H1 (cell line): ENCODE measurements at regions not wholly inside any gene's neighbourhood (a gene's known extent, or its start where the extent isn't known, plus 50 kb on each side); places are given as distances from the start of the nearest gene placed in this dataset.
A peak's percentile ranks its signal among the peaks of the same experiment; 100 is the strongest.

Source experiments
- CTCF ChIA-PET: fragments of 300-600 bp; sonication (Branson Sonifier 250); formaldehyde crosslinking; loops from one replicate; lab custom pipeline; 2021; ENCODE audit not compliant: partially characterized antibody; lab: Charles Lee
- POLR2A ChIA-PET: fragments of 300-600 bp; sonication (Branson Sonifier 250); formaldehyde crosslinking; loops from one replicate; lab custom pipeline; 2021; ENCODE audit warnings: inconsistent platforms; ENCODE audit not compliant: partially characterized antibody; lab: Charles Lee
- DNase-seq, 2 experiments: peaks; one replicate each; pipeline versions ENCODE4 v3.0.0 to v3.0.0-alpha.2; 2010 to 2022; ENCODE audit warnings: low spot score in 2 of 2, low read depth in 1 of 2, mixed read lengths in 1 of 2
- FAIRE-seq: peaks from 2 replicates; lab custom pipeline; 2011; peaks lifted over from hg19 to GRCh38; lab: Jason Lieb, UNC
- H2AFZ ChIP-seq: 2 replicates; pipeline ENCODE4 v1.8.1; 2012; ENCODE audit warnings: low read length, inconsistent platforms
- H2AK5ac ChIP-seq: 2 replicates; pipeline ENCODE4 v1.6.1; 2013; ENCODE audit warnings: low read depth, low read length
- H2BK120ac ChIP-seq: replicated peaks from 2 replicates; pipeline ENCODE3; 2013; ENCODE audit warnings: low read depth, low read length, inconsistent platforms
- H2BK12ac ChIP-seq: 2 replicates; pipeline ENCODE4 v1.6.1; 2013; ENCODE audit warnings: low read depth, low read length
- H2BK15ac ChIP-seq: 2 replicates; pipeline ENCODE4 v1.6.1; 2013; ENCODE audit warnings: low read length
- H2BK20ac ChIP-seq: 2 replicates; pipeline ENCODE4 v1.6.1; 2013; ENCODE audit warnings: low read length
- H2BK5ac ChIP-seq: 2 replicates; pipeline ENCODE4 v1.6.1; 2013; ENCODE audit warnings: low read depth, low read length
- H3K14ac ChIP-seq: 2 replicates; pipeline ENCODE4 v1.6.1; 2013; ENCODE audit warnings: inconsistent platforms; ENCODE audit not compliant: insufficient read length
- H3K18ac ChIP-seq: 2 replicates; pipeline ENCODE4 v1.6.1; 2013; ENCODE audit warnings: low read length; ENCODE audit errors: extremely low read depth
- H3K23ac ChIP-seq: 2 replicates; pipeline ENCODE4 v1.6.1; 2013; ENCODE audit warnings: inconsistent platforms; ENCODE audit not compliant: insufficient read length
- H3K23me2 ChIP-seq: 2 replicates; pipeline ENCODE4 v1.6.1; 2013; ENCODE audit warnings: low read depth, low read length
- H3K27ac ChIP-seq: 2 replicates; pipeline ENCODE4 v1.6.1; 2011; ENCODE audit warnings: low read depth, low read length, inconsistent platforms
- H3K27me3 ChIP-seq, 4 experiments: replicated peaks in 1 of 4; 1 replicate in 1 of 4; 2 replicates in 3 of 4; pipeline versions ENCODE4 v1.6.1 to v1.8.1; 2011 to 2013; ENCODE audit warnings: low read length in 3 of 4, mild to moderate bottlenecking in 3 of 4, inconsistent platforms in 2 of 4, mixed read lengths in 2 of 4, moderate library complexity in 1 of 4; ENCODE audit not compliant: control insufficient read depth in 3 of 4, insufficient read depth in 3 of 4; ENCODE audit errors: extremely low read depth in 1 of 4
- H3K36me3 ChIP-seq, 4 experiments: 2 replicates each; pipeline versions ENCODE4 v1.6.1 to v1.8.1; 2011 to 2013; ENCODE audit warnings: mild to moderate bottlenecking in 4 of 4, low read length in 3 of 4, moderate library complexity in 2 of 4, control low read depth in 1 of 4, inconsistent platforms in 1 of 4; ENCODE audit not compliant: insufficient read depth in 4 of 4, control insufficient read depth in 2 of 4
- H3K4ac ChIP-seq: replicated peaks from 2 replicates; pipeline ENCODE3; 2013; ENCODE audit warnings: low read length, low read depth, mixed read lengths, inconsistent platforms; ENCODE audit not compliant: insufficient read length
- H3K4me1 ChIP-seq, 4 experiments: replicated peaks in 1 of 4; 1 replicate in 1 of 4; 2 replicates in 3 of 4; pipeline versions ENCODE4 v1.6.1 to v1.8.1; 2011 to 2013; ENCODE audit warnings: low read length in 3 of 4, inconsistent platforms in 2 of 4, mixed read lengths in 1 of 4; ENCODE audit not compliant: insufficient read depth in 4 of 4, control insufficient read depth in 3 of 4
- H3K4me2 ChIP-seq, 2 experiments: 2 replicates each; pipeline versions ENCODE4 v1.6.1 to v1.8.1; 2011 to 2013; ENCODE audit warnings: low read depth in 2 of 2, low read length in 2 of 2, control low read depth in 1 of 2, inconsistent platforms in 1 of 2, mild to moderate bottlenecking in 1 of 2; ENCODE audit not compliant: insufficient read depth in 1 of 2
- H3K4me3 ChIP-seq, 4 experiments: fragments of 200-600, 300-600 bp in 1 of 4; sonication (generic), shearing (Covaris generic), sonication (Bioruptor Twin) in 1 of 4; 2 replicates each; pipeline versions ENCODE4 v1.5.1 to v1.8.1; 2011 to 2016; ENCODE audit warnings: low read length in 4 of 4, low read depth in 3 of 4, control low read depth in 2 of 4, inconsistent platforms in 2 of 4, mild to moderate bottlenecking in 2 of 4, mixed read lengths in 1 of 4, moderate library complexity in 1 of 4; ENCODE audit not compliant: insufficient read depth in 2 of 4; ENCODE audit errors: extremely low read depth in 1 of 4
- H3K56ac ChIP-seq: replicated peaks from 2 replicates; pipeline ENCODE3; 2013; ENCODE audit warnings: low read depth, mild to moderate bottlenecking, mixed read lengths, low read length, inconsistent platforms; ENCODE audit not compliant: insufficient read length
- H3K79me1 ChIP-seq: 2 replicates; pipeline ENCODE4 v1.6.1; 2013; ENCODE audit warnings: low read depth, low read length, control low read depth
- H3K79me2 ChIP-seq, 2 experiments: 2 replicates each; pipeline versions ENCODE4 v1.6.1 to v1.8.1; 2012 to 2013; ENCODE audit warnings: low read length in 2 of 2, mild to moderate bottlenecking in 2 of 2, inconsistent platforms in 1 of 2; ENCODE audit not compliant: insufficient read depth in 2 of 2, control insufficient read depth in 1 of 2
- H3K9ac ChIP-seq, 4 experiments: replicated peaks in 1 of 4; 1 replicate in 1 of 4; 2 replicates in 3 of 4; pipeline versions ENCODE4 v1.6.1 to v1.8.1; 2011 to 2013; ENCODE audit warnings: low read depth in 3 of 4, low read length in 3 of 4, control low read depth in 2 of 4, mild to moderate bottlenecking in 2 of 4, moderate library complexity in 2 of 4, inconsistent platforms in 1 of 4; ENCODE audit errors: extremely low read depth in 1 of 4
- H3K9me3 ChIP-seq, 2 experiments: 2 replicates each; pipeline versions ENCODE4 v1.6.1 to v1.8.1; 2012 to 2013; ENCODE audit warnings: mild to moderate bottlenecking in 2 of 2, moderate library complexity in 2 of 2, control low read depth in 1 of 2, inconsistent platforms in 1 of 2, low read depth in 1 of 2, low read length in 1 of 2, mixed read lengths in 1 of 2; ENCODE audit not compliant: insufficient read depth in 2 of 2
- H4K20me1 ChIP-seq, 2 experiments: replicated peaks in 1 of 2; 2 replicates each; pipeline versions ENCODE3 to v1.8.1; 2011 to 2013; ENCODE audit warnings: inconsistent platforms in 2 of 2, low read length in 2 of 2, mild to moderate bottlenecking in 1 of 2; ENCODE audit not compliant: insufficient read depth in 2 of 2, control insufficient read depth in 1 of 2
- H4K5ac ChIP-seq: 2 replicates; pipeline ENCODE4 v1.6.1; 2013; ENCODE audit warnings: low read length, low read depth, mixed read lengths, inconsistent platforms; ENCODE audit not compliant: insufficient read length
- H4K8ac ChIP-seq: 2 replicates; pipeline ENCODE4 v1.8.0; 2013; ENCODE audit warnings: mild to moderate bottlenecking, moderate library complexity, low read length, inconsistent platforms; ENCODE audit not compliant: insufficient read depth; ENCODE audit errors: extremely low read depth
- H4K91ac ChIP-seq: replicated peaks from 2 replicates; pipeline ENCODE3; 2013; ENCODE audit warnings: low read length, mixed read lengths, inconsistent platforms; ENCODE audit not compliant: insufficient read length
- ATF3 ChIP-seq: IDR thresholded peaks from 2 replicates; pipeline ENCODE4 v1.6.1; 2011; ENCODE audit warnings: low read depth, mild to moderate bottlenecking, low read length; ENCODE audit not compliant: insufficient read depth
- JUN ChIP-seq: IDR thresholded peaks from 2 replicates; pipeline ENCODE4 v1.6.1; 2011; ENCODE audit warnings: low read depth, mild to moderate bottlenecking, improper control_type of control experiment, low read length
- ZNF274 ChIP-seq: IDR thresholded peaks from 2 replicates; pipeline ENCODE4 v1.7.0; 2012; ENCODE audit warnings: low read length, borderline replicate concordance; ENCODE audit errors: extremely low read depth

GRCh38 chrX:122517786-122518185 lies 666.3 kb upstream of the GRIA3 start:
- no peak overlapping the region for H3K27ac ChIP-seq
- H3K4ac ChIP-seq, result no peak overlapping the region
- no peak overlapping the region for H3K14ac ChIP-seq
- H3K27me3 ChIP-seq, result no peaks in the 10 kb centered on the region
- no peak overlapping the region for H2BK120ac ChIP-seq
- no peak overlapping the region for H3K4me3 ChIP-seq
- ChIA-PET POLR2A (no interaction called here), CTCF (no interaction called here)
- H2BK15ac ChIP-seq, result no peak overlapping the region
- no peaks in the 10 kb centered on the region for H3K23me2 ChIP-seq
- H3K9ac ChIP-seq, result no peak overlapping the region
- H2BK12ac ChIP-seq, result no peak overlapping the region
- H3K79me1 ChIP-seq, result no peaks in the 10 kb centered on the region
- H3K4me1 ChIP-seq, result no peaks in the 10 kb centered on the region
- H2BK5ac ChIP-seq, result no peak overlapping the region
- no peak for DNase-seq
- H4K20me1 ChIP-seq, result no peaks in the 10 kb centered on the region
- no peaks in the 10 kb centered on the region for H3K9me3 ChIP-seq
- H2AK5ac ChIP-seq, result no peak overlapping the region
- no peak overlapping the region for H3K56ac ChIP-seq
- no peaks in the 10 kb centered on the region for H3K79me2 ChIP-seq
- H4K91ac ChIP-seq, result no peak overlapping the region
- H3K4me2 ChIP-seq, result no peak overlapping the region
- peak; percentile 36 for FAIRE-seq
- H3K36me3 ChIP-seq, result no peaks in the 10 kb centered on the region
- H2AFZ ChIP-seq, result no peak overlapping the region
- H4K5ac ChIP-seq, result no peak overlapping the region
- no peak for TF ChIP-seq ZNF274
- no peak for TF ChIP-seq ATF3
- no peak for TF ChIP-seq JUN
- no peak overlapping the region for H4K8ac ChIP-seq
- no peak overlapping the region for H3K23ac ChIP-seq
- no peak overlapping the region for H2BK20ac ChIP-seq
- no peak overlapping the region for H3K18ac ChIP-seq
